Transverse colon (tissue), 3 donors: ENCODE measurements at regions not wholly inside any gene's neighbourhood (a gene's known extent, or its start where the extent isn't known, plus 50 kb on each side); places are given as distances from the start of the nearest gene placed in this dataset.

Source experiments
- EP300 ChIP-seq: sonication (generic); formaldehyde crosslinking; IDR thresholded peaks from one replicate; pipeline ENCODE4 v1.6.1; 2017; ENCODE audit warnings: antibody characterized with exemption, low read depth
- POLR2A ChIP-seq: fragments of 450-650 bp; IDR thresholded peaks from one replicate; pipeline ENCODE4 v1.6.1; 2016; ENCODE audit warnings: antibody characterized with exemption, mild to moderate bottlenecking, moderate library complexity
- TF ChIP-seq, protein P1 (sequence below), 5 experiments: fragments of 200-600 bp in 3 of 5; fragments of 450-650 bp in 2 of 5; sonication (generic) in 3 of 5; IDR thresholded peaks; 1 replicate in 2 of 5; 2 replicates in 3 of 5; pipeline ENCODE4 v1.5.1; 2016 to 2017; ENCODE audit warnings: antibody characterized with exemption in 5 of 5, inconsistent platforms in 3 of 5, mild to moderate bottlenecking in 2 of 5, moderate library complexity in 1 of 5

GRCh38 chr17:6269478-6269877 is 165.4 kb downstream of the AIPL1 start:
- no peak for TF ChIP-seq POLR2A
- TF ChIP-seq EP300: no peak
- TF ChIP-seq, protein P1, sequence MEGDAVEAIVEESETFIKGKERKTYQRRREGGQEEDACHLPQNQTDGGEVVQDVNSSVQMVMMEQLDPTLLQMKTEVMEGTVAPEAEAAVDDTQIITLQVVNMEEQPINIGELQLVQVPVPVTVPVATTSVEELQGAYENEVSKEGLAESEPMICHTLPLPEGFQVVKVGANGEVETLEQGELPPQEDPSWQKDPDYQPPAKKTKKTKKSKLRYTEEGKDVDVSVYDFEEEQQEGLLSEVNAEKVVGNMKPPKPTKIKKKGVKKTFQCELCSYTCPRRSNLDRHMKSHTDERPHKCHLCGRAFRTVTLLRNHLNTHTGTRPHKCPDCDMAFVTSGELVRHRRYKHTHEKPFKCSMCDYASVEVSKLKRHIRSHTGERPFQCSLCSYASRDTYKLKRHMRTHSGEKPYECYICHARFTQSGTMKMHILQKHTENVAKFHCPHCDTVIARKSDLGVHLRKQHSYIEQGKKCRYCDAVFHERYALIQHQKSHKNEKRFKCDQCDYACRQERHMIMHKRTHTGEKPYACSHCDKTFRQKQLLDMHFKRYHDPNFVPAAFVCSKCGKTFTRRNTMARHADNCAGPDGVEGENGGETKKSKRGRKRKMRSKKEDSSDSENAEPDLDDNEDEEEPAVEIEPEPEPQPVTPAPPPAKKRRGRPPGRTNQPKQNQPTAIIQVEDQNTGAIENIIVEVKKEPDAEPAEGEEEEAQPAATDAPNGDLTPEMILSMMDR (IDR thresholded peaks at IDR 0.05): no peak
